ENCODE measurements at regions not wholly inside any gene's neighbourhood (a gene's known extent, or its start where the extent isn't known, plus 50 kb on each side); places are given as distances from the start of the nearest gene placed in this dataset.

GRCh38 chr15:95958382-95958781 lies 372.1 kb upstream of the NR2F2 start:
- no peak for TF ChIP-seq POLR2A (IDR thresholded peaks at IDR 0.05)
- no peak for TF ChIP-seq CTCF (IDR thresholded peaks at IDR 0.05)

All from uterus (tissue), 2 donors.